Activated CD8-positive, alpha-beta memory T cell treated with anti-CD3 and anti-CD28 coated beads, Interleukin-2, amount 50 U/mL, for 24 hours (primary cell): ENCODE measurements at regions not wholly inside any gene's neighbourhood (a gene's known extent, or its start where the extent isn't known, plus 50 kb on each side); places are given as distances from the start of the nearest gene placed in this dataset.
"Not testable (repeated sequence)": the region's sequence is repeated elsewhere in the genome, so short reads cannot be mapped to it uniquely, and the experiment has no call there.

Experiments
- DNase-seq: peaks from one replicate; pipeline ENCODE4 v3.0.0-alpha.2; 2020; ENCODE audit errors: extremely low read depth

GRCh38 chr14:105931808-105932483, 405.6 kb downstream of the TMEM121 start:
- DNase-seq = no peak

GRCh38 chr14:105933238-105933637, 406.9 kb downstream of the TMEM121 start:
- no peak for DNase-seq

GRCh38 chr14:105935384-105935783, 409.0 kb downstream of the TMEM121 start:
- no peak for DNase-seq

- DNase-seq = no peak
Measured at GRCh38 chr14:105937253-105938054, 411.1 kb downstream of the TMEM121 start.

- DNase-seq = no peak
Measured at GRCh38 chr14:105938055-105938863, 411.9 kb downstream of the TMEM121 start.

GRCh38 chr14:105938959-105939358, 412.6 kb downstream of the TMEM121 start:
- no peak for DNase-seq

GRCh38 chr14:105939810-105940508, 413.6 kb downstream of the TMEM121 start:
- DNase-seq = no peak

- no peak for DNase-seq
Measured at GRCh38 chr14:105940534-105941225, 414.3 kb downstream of the TMEM121 start.

- no peak for DNase-seq
Measured at GRCh38 chr14:105941226-105942166, 415.1 kb downstream of the TMEM121 start.

GRCh38 chr14:105942725-105943124, 416.3 kb downstream of the TMEM121 start:
- not testable (repeated sequence) for DNase-seq

- no peak for DNase-seq
Measured at GRCh38 chr14:105943973-105944602, 417.7 kb downstream of the TMEM121 start.

- DNase-seq = peak; percentile 56
Measured at GRCh38 chr14:105944632-105945610, 418.5 kb downstream of the TMEM121 start.

- no peak for DNase-seq
Measured at GRCh38 chr14:105945896-105946295, 419.5 kb downstream of the TMEM121 start.

GRCh38 chr14:105947599-105947998, 421.2 kb downstream of the TMEM121 start:
- no peak for DNase-seq

- DNase-seq = not testable (repeated sequence)
Measured at GRCh38 chr14:105948955-105949354, 422.6 kb downstream of the TMEM121 start.

GRCh38 chr14:105950364-105950892, 424.0 kb downstream of the TMEM121 start:
- not testable (repeated sequence) for DNase-seq

- DNase-seq = no peak
Measured at GRCh38 chr14:105951399-105951798, 425.0 kb downstream of the TMEM121 start.

- DNase-seq = no peak
Measured at GRCh38 chr14:105952222-105952621, 425.8 kb downstream of the TMEM121 start.
